ENCODE measurements at regions not wholly inside any gene's neighbourhood (a gene's known extent, or its start where the extent isn't known, plus 50 kb on each side); places are given as distances from the start of the nearest gene placed in this dataset.

DNA sequence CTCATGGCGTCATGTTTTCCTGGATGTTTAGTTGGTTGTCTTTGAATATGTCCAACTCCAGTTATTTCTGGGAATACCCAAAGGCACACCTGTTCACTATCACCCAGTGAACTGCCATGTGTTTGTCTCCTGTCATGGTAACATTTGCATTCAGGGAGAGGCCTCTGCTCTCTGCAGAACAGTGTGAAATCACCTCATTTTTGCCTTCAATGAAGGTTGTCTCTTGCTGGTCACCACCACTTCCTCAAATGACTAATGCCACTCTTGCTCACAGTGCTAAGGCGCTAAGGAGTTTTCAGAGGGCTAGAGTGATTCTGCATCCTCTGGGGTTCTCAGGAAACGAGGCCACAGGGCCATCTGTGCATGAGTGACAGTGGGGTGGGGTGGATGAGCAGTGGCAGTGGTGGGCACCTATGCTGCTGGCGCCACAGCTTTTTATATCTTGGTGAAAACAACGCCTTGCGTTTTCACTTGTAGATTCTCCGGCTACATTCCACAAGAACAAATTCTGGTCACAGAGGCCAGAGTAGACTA lies 60.0 kb upstream of the ATP5PO start:
- TF ChIP-seq, protein P1, sequence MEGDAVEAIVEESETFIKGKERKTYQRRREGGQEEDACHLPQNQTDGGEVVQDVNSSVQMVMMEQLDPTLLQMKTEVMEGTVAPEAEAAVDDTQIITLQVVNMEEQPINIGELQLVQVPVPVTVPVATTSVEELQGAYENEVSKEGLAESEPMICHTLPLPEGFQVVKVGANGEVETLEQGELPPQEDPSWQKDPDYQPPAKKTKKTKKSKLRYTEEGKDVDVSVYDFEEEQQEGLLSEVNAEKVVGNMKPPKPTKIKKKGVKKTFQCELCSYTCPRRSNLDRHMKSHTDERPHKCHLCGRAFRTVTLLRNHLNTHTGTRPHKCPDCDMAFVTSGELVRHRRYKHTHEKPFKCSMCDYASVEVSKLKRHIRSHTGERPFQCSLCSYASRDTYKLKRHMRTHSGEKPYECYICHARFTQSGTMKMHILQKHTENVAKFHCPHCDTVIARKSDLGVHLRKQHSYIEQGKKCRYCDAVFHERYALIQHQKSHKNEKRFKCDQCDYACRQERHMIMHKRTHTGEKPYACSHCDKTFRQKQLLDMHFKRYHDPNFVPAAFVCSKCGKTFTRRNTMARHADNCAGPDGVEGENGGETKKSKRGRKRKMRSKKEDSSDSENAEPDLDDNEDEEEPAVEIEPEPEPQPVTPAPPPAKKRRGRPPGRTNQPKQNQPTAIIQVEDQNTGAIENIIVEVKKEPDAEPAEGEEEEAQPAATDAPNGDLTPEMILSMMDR (IDR thresholded peaks at IDR 0.05; ENCODE audit: control extremely low read depth, extremely low read depth, low read depth, missing control alignments), result no peak
- POLR2A ChIA-PET, result interaction anchor here (2.1 kb wide), 1 partner anchor 97 kb away, joined by 4 read pairs; the partner anchor contains the start of genes MRPS6 and SLC5A3
- DNase-seq (ENCODE audit: extremely low spot score), result peak; percentile 79
- CTCF ChIA-PET, result interaction anchor here (1.8 to 4.1 kb wide), 2 partner anchors 13 to 52 kb away, joined by 8 to 18 read pairs; no protein-coding TSS in a partner anchor

DNA sequence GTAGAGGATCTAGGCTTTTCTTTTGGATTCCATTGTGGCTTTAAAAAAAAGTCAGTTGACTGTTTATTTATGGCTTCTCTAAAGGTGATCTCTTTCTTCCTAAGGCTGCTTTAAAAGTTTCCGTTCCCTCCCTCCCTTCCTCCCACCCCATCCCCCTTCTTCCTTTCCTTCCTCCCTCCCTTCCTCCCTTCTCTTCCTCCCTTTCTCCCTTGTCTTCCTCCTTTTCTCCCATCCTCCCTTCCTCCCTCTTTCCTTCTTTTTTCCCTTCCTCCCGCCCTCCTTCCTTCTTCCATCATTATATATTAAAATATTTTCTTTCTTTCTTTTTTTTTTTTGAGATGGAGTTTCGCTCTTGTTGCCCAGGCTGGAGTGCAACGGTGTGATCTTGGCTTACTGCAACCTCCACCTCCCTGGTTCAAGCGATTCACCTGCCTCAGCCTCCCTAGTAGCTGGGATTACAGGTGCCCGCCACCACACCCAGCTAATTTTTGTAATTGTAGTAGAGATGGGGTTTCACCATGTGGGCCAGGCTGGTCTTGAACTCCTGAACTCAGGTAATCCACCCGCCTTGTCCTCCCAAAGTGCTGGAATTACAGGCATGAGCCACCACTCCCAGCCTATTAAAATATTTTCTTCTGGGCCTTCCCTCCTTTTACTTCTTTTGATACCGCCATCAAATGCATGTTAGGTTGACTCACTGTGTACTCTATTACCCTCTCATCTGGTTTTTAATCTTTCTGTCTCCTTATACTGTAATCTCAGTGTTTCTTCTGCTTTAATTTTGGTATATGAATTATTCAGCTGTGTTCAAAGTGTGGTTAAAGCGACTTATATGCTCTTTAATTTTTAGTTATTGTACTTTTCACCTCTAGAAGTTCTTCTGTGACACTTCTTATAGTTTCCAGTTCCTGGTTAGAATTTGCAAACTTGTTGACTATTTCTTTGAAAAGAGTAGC lies 59.2 kb upstream of the ATP5PO start:
- DNase-seq (ENCODE audit: extremely low spot score), result no peak
- ChIA-PET POLR2A (interaction anchor here (1.3 kb wide), 1 partner anchor 26 kb away, joined by 4 read pairs; no protein-coding TSS in a partner anchor), CTCF (interaction anchor here (1.8 to 4.1 kb wide), 2 partner anchors 12 to 51 kb away, joined by 8 to 18 read pairs; no protein-coding TSS in a partner anchor)
- TF ChIP-seq, protein P1 (IDR thresholded peaks at IDR 0.05; ENCODE audit: control extremely low read depth, extremely low read depth, low read depth, missing control alignments), result no peak

DNA sequence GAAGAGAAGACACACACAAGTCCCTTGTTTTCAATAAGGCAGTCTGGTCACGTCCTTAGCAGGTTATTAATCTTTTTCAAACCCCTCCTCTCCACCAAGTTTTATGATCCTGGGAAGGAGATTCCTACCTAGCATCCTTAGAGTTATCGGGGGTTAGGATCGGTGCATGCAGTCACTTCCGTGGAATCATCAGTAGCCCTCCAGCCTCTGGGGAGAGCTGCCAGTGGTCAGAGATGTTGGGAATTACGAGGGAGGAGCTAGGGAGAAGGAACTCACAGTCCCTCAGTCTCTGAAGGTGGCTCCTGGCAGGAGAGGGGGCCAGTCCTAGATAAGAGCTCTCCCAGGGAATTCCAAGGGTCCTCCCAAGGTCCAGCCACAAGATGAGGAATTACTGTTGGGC lies 57.7 kb upstream of the ATP5PO start:
- TF ChIP-seq, protein P1 (IDR thresholded peaks at IDR 0.05; ENCODE audit: control extremely low read depth, extremely low read depth, low read depth, missing control alignments), result no peak
- no peak for DNase-seq (ENCODE audit: extremely low spot score)
- ChIA-PET POLR2A (interaction anchor here (0.7 to 0.9 kb wide), 2 partner anchors 16 to 24 kb away, joined by 3 to 6 read pairs; no protein-coding TSS in a partner anchor), CTCF (interaction anchor here (0.7 to 2.2 kb wide), 2 partner anchors 9 to 49 kb away, joined by 3 to 13 read pairs; no protein-coding TSS in a partner anchor)

DNA sequence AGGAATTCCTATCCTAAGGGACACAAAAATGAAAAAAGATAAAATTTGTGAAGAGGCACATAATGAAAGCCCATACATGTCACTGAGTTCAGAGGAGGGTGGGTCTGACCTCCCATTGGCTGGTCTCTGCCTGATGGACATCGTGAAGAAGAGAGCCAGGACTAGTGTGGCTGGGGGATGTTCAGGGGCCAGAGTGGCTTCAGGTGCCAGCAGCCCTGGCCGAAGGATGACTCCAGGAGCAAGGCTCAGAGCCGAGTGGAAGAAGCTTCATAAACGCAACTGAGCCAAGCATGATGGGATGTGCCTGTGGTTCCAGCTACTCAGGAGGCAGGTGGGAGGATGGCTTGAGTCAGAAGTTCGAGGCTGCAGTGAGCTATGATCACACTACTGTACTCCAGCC lies 56.9 kb upstream of the ATP5PO start:
- no peak for DNase-seq (ENCODE audit: extremely low spot score)
- CTCF ChIA-PET, result interaction anchor here (1.6 to 2.2 kb wide), 2 partner anchors 49 to 60 kb away, joined by 3 to 13 read pairs; no protein-coding TSS in a partner anchor
- TF ChIP-seq, protein P1 (IDR thresholded peaks at IDR 0.05; ENCODE audit: control extremely low read depth, extremely low read depth, low read depth, missing control alignments), result no peak
- POLR2A ChIA-PET, result interaction anchor here (0.6 to 0.9 kb wide), 2 partner anchors 23 to 41 kb away, joined by 3 read pairs; no protein-coding TSS in a partner anchor

DNA sequence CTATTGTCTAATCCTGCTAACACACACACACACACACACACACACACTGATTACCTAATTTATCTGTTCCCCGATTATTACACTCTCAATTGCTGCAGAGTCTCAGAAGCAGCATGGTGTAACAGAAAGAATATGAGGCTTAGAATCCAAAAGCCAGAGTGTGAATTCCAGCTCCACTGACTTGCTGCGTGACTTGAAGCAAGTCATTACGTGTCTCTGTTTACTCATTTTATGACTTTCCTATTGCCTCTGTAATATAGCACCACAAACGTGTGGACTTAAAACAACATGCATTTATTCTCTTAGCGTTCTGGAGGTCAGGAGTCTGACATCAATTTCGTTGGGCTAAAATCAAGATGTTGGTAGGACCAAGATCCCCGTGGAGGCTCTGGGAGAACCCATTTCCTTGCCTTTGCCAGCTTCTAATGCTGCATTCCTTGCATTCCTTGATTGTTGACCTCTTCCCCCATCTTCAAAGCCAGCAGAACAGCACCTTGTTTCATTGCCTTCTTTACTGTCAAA lies 55.9 kb upstream of the ATP5PO start:
- ChIA-PET CTCF (interaction anchor here (1.0 to 2.2 kb wide), 5 partner anchors 9 to 61 kb away, joined by 3 to 13 read pairs (median 6); no protein-coding TSS in a partner anchor), POLR2A (no interaction called here)
- no peak for DNase-seq (ENCODE audit: extremely low spot score)
- TF ChIP-seq, protein P1 (IDR thresholded peaks at IDR 0.05; ENCODE audit: control extremely low read depth, extremely low read depth, low read depth, missing control alignments), result no peak

DNA sequence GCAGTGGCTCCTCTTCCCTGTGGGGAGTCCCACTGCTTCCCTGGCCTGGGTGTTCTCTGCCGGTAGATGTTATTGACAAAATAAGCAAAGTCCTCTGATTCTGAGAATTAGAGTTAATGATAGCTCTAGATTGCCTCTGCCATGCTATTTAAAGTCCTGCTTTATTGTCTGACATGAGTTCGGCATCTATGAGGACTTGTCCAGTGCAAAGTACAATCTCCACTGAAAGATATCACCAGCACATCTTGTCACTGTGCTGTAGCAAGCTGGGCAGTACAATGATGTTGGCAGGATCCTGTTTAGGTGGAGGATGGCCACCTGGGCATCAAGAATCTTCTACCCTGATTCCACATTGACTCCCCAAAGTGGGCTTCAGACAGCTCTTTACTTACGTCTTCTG lies 54.0 kb upstream of the ATP5PO start:
- DNase-seq (ENCODE audit: extremely low spot score), result no peak
- CTCF ChIA-PET, result interaction anchor here (1.2 to 2.2 kb wide), 4 partner anchors 10 to 22 kb away, joined by 3 to 8 read pairs (median 5); no protein-coding TSS in a partner anchor
- POLR2A ChIA-PET, result no interaction called here
- TF ChIP-seq, protein P1 (IDR thresholded peaks at IDR 0.05; ENCODE audit: control extremely low read depth, extremely low read depth, low read depth, missing control alignments), result no peak
